ENCODE measurements at regions not wholly inside any gene's neighbourhood (a gene's known extent, or its start where the extent isn't known, plus 50 kb on each side); places are given as distances from the start of the nearest gene placed in this dataset.
"Not testable (repeated sequence)": the region's sequence is repeated elsewhere in the genome, so short reads cannot be mapped to it uniquely, and the experiment has no call there.

DNA sequence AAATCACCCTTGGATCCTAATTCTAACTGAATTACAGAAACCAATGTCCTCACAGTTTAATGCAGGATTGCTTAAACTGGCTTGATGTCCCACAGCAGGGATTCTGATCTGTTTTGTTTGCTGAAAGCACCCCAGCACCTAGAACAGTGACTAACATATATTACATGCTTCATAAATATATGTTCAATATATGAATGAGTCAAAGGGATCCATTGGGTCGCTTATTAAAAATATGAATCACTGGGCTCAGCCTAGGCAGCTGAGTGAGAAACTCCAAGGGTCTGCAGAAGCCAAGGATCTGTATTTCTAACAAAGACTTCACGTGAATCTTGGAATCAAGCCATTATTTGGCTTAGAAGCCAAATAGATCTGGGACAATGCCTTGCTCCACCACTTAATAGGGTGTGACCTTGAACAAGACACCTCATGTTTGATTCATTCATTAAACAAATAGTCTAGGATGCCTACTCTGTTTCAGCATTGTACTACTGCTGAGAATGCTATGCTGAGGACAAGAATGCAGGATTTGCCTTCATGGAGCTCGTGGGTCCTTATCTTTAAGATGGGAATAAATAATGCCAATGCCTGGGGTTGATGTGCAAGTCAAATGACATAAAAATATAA, 103.4 kb upstream of the DLX6 start:
- in situ Hi-C loops (cut with HindIII; ENCODE audit: low pct_unique_long_range_greater_than_20kb, low sequenced_read_pairs) = no loop called here
- no peak for DNase-seq (ENCODE audit: low read depth)

DNA sequence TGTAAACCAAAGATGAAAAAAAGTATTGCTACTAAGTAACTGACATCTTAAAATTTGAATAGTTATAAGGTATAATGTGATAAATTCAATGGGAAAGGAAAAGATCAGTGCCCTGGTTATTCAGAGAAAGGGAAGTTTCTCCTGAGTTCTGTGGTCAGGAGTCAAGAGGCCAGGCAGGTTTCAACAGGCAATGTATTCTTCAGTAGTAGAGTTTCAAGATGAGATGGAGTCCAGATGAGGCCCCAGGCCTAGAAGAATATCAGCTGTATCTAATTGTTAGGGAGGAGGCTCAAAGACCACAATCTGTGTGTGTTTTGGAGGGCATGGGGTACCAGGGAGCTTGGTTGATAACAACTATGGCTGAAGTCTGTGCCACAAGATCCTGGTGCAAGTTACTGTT, 101.4 kb upstream of the DLX6 start:
- in situ Hi-C loops (cut with HindIII; ENCODE audit: low pct_unique_long_range_greater_than_20kb, low sequenced_read_pairs) = no loop called here
- DNase-seq (ENCODE audit: low read depth) = no peak

DNA sequence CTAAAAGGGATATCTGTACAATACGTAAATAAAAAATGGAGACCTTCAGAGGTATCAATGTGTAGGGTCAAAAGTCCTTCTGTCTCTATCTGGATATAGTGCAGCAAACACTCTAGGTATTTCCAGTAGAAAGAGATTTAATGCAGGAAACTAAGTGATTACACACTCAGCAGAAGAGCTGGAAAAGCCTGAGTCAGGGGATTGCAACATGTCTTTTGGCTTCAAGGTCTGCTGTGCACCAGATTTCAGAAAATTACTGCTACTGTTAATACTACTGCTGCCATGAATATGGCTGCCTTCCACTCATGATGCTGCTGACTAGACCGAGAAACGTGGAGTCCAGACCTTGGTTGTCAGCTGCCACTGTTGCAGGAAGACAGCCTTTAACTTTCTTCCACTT, 94.9 kb upstream of the DLX6 start:
- in situ Hi-C loops (cut with HindIII; ENCODE audit: low pct_unique_long_range_greater_than_20kb, low sequenced_read_pairs) = no loop called here
- DNase-seq (ENCODE audit: low read depth) = no peak

DNA sequence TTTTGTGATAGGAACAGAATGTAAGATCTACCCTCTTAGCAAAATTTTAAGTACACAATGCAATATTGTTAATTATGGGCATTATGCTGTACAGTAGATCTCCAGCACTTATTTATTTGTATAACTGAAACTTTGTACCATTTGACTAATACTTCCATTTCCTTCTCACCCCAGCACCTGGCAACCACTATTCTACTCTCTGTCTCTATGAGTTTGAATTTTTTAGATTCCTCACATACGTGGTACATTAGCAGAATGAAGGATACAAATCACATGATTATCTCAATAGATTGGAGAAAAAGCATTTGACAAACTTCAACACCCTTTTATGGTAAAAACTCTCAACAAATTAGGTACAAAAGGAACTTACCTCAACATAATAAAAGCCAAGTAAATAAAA, 90.3 kb upstream of the DLX6 start:
- DNase-seq (ENCODE audit: low read depth) = no peak
- in situ Hi-C loops (cut with HindIII; ENCODE audit: low pct_unique_long_range_greater_than_20kb, low sequenced_read_pairs) = no loop called here

DNA sequence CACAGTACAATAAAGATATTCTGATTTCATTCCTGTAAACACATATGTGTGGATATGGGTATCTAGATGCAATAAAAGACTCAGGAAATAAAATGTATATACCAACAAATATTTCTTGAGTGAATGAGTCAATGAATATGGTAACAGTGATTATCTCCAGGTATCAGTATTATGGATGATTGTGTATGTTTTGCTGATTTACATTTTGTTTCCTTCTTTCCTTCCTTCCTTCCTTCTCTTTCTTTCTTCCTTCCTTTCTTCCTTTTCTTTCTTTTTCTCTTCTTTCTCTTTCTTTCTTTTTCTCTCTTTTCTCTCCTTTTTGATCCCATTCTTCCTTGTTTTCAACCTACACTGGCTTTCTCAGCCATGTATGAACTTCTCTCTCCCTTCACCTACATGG, 85.3 kb upstream of the DLX6 start:
- DNase-seq (ENCODE audit: low read depth) = no peak
- in situ Hi-C loops (cut with HindIII; ENCODE audit: low pct_unique_long_range_greater_than_20kb, low sequenced_read_pairs) = no loop called here

DNA sequence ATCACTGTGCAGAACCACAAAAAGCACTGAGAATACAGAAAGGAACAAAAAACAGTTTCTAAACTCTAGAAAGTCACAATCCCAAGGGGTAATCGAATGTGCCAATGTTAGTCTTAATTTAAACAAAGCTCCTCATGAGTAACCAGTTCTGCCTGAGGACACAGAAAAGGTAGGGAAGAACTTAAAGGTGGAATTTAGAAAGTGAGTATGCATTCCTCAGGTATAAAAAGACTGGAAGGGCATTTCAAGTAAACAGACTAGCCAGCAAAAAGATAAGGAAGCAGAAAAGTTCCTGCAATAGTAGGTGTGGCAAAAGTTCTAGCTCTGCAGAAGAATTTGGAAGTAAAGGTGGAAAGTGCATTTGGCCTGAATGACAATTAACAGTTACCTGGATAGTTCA, 84.6 kb upstream of the DLX6 start:
- in situ Hi-C loops (cut with HindIII; ENCODE audit: low pct_unique_long_range_greater_than_20kb, low sequenced_read_pairs) = no loop called here
- no peak for DNase-seq (ENCODE audit: low read depth)

DNA sequence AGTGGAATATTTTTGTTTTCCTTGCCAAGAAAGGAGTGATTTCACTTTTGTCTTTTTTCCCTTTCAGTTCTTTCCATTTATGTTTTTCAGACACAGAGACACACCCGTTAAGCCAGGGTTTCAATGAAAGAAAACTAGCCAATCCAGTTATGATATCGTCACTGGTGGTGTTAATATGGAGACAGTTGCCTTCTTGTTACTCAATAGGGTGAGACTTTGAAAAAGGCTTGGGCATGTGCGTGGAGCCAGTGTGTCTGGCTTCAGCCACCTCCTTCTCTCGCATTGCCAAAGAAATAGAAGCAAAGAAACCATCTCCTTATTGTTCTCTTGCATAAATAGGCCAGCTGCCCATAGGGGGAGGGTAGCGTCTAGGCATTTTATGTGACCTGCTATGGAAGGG, 84.1 kb upstream of the DLX6 start:
- no peak for DNase-seq (ENCODE audit: low read depth)
- in situ Hi-C loops (cut with HindIII; ENCODE audit: low pct_unique_long_range_greater_than_20kb, low sequenced_read_pairs) = no loop called here

DNA sequence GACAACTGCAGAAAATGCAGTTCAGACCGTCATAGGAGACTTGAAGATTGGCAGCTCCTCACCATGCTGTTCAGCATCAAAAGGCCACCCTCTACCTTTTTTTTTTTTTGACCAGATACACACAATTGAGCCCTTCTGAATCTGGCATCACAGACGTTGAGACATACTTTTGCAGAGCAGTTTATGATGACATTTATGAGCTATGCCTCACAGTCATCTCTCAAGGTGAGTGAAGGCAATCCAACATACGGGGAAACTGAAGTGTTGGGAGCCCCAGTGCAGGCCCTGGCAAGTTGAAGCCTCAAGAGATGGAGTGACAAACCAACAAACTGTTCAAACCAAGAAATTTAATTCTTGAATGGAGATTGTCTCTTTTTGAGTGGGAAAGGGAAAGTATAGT, 83.6 kb upstream of the DLX6 start:
- DNase-seq (ENCODE audit: low read depth) = no peak
- in situ Hi-C loops (cut with HindIII; ENCODE audit: low pct_unique_long_range_greater_than_20kb, low sequenced_read_pairs) = no loop called here

DNA sequence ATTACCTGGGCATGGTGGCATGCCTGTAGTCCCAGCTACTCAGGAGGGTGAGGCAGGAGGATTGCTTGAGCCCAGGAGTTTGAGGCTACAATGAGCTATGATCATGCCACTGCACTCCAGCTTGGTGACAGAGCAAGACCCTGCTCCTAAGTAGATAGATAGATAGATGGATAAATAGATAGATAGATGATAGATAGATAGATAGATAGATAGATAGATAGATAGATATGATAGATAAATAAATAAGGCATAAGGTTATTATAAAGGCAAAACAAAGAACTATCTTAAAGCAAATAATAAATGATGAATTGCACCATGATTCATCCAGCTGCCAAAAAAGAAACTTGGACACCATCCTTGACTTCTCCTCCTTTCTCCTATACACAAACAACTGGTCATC, 82.0 kb upstream of the DLX6 start:
- in situ Hi-C loops (cut with HindIII; ENCODE audit: low pct_unique_long_range_greater_than_20kb, low sequenced_read_pairs); DNase-seq (ENCODE audit: low read depth): not testable (repeated sequence)

DNA sequence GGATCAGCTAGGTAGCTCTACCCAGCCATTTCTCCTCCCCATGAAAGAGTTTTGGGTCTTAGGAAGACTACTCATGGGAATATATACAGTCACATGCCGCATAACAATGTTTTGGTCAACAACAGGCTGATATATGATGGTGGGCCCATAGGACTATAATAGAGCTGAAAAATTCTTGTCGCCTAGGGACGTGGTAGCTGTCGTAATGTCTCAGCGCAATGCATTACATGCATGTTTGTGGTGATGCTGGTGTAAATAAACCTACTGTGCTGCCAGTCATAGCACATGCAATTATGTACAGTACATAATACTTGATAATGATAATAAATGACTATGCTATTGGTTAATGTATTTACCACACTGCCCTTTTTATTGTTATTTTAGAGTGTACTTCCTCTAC, 78.2 kb upstream of the DLX6 start:
- DNase-seq (ENCODE audit: low read depth) = no peak
- in situ Hi-C loops (cut with HindIII; ENCODE audit: low pct_unique_long_range_greater_than_20kb, low sequenced_read_pairs) = no loop called here

DNA sequence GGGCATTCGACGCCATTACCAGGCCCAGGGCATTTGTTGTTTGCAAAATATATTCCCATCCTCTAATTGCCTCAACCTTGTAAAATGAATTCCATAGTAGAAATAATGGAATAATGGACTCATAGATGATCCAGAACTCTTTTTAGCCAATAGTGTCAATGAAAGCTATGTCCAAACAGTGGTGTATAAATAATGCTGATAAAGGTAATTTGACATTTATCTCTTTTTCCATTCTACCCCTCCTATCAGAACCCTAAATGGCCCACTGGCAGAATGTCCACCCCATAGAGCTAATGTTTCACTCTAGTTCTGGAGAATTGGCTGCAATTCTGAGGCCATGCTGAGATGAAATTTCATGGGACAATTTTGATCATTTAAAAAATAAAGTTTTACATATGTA, 76.4 kb upstream of the DLX6 start:
- in situ Hi-C loops (cut with HindIII; ENCODE audit: low pct_unique_long_range_greater_than_20kb, low sequenced_read_pairs) = no loop called here
- no peak for DNase-seq (ENCODE audit: low read depth)

DNA sequence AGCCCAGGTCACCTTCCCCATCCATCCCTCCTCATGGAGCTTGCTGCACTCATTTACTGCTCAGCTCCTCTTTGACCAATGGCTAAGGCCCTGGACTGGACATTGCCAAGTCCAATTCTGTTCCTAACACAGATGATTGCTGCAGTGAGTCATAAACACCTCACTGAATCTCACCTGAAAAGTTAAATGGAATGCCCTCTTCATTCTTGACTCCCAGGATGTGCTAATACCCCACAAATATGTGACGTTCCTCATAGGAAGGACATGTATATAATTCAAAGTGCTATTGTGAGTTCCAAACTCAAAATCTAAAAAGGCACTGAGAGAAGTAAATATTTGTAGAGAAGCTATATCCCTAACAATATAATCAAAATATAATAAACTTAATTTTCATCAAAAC, 73.5 kb upstream of the DLX6 start:
- in situ Hi-C loops (cut with HindIII; ENCODE audit: low pct_unique_long_range_greater_than_20kb, low sequenced_read_pairs) = no loop called here
- no peak for DNase-seq (ENCODE audit: low read depth)

DNA sequence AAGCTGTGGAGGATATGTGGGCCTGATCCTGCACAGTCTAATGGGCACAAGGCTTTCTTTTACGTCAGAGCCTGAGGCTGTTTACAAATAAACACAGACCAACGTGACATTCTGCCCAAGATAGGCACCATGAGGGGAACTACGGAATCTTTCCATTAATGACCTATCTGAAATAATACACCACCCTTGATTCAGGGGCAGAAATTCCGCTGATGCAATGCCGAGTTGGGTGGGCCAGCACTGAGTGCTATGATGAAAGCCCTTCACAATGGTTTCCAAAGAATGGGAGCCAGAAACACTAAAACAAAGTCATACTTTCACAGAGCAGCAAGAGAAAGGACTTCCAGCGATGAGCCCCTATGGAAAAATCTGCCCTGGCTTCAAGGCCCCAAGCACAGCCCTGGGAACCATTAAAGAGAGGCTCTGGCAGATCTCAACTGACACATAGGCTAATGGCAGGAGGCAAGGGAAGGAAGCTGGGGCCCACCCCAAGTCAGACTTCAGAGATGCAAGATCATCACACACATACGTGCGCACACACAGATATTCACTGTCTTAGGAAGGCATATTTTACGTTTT, 72.2 kb upstream of the DLX6 start:
- DNase-seq (ENCODE audit: low read depth) = no peak
- in situ Hi-C loops (cut with HindIII; ENCODE audit: low pct_unique_long_range_greater_than_20kb, low sequenced_read_pairs) = no loop called here

DNA sequence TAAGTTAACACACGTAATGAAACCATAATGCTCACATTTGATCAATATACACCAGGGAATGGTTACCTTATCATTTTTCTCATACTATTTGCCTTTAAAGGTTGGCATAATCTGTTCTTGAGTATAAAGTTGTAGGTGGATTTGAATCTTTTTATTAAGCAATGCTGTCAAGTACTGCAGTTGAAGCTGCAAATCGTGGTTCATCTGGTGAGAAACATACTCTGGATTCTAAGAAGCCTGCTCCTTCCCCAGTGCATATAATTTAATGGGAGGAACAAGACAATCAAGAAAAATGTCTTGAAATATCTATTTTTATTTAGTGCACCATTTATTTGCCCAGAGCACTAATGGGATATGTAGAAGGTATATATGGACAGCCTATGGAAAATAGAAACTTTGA, 68.7 kb upstream of the DLX6 start:
- no peak for DNase-seq (ENCODE audit: low read depth)
- in situ Hi-C loops (cut with HindIII; ENCODE audit: low pct_unique_long_range_greater_than_20kb, low sequenced_read_pairs) = no loop called here

DNA sequence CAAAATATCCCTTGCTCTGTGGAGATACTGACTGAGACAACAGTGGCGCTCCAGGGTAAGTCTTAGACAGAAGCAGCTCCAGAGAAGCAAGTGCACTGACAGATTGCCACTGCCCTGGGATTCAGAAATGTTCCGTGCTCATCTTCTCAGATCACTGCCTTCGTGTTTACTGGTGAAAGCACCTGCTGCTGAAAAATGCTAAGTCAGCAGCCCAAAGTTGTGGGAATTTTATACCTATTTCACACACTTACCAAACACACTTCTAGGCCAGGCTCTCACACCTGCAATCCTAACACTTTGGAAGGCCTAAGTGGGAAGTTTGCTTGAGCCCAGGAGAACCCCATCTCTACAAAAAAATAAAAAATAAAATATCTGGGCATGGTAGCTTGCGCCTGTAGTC, 63.2 kb upstream of the DLX6 start:
- in situ Hi-C loops (cut with HindIII; ENCODE audit: low pct_unique_long_range_greater_than_20kb, low sequenced_read_pairs) = no loop called here
- DNase-seq (ENCODE audit: low read depth) = no peak

DNA sequence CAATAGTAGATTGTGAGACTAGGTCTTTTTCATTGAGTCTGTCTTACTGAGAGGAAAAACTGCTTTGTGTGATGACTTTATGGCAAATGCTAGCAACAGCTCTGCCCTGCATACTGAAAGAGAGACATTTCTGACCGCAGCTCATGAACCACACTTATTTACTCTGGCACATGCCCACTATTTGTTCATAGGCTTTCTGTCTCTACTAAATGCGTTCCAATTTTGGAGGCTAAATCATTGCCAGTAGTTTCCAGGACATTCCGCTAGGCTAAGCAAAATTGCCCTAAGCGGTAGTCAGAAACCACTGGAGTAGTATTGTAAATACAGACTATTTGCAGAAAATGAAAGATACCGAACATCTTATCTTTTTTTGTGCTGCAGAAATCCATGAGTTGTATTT, 55.6 kb upstream of the DLX6 start:
- no peak for DNase-seq (ENCODE audit: low read depth)
- in situ Hi-C loops (cut with HindIII; ENCODE audit: low pct_unique_long_range_greater_than_20kb, low sequenced_read_pairs) = no loop called here

DNA sequence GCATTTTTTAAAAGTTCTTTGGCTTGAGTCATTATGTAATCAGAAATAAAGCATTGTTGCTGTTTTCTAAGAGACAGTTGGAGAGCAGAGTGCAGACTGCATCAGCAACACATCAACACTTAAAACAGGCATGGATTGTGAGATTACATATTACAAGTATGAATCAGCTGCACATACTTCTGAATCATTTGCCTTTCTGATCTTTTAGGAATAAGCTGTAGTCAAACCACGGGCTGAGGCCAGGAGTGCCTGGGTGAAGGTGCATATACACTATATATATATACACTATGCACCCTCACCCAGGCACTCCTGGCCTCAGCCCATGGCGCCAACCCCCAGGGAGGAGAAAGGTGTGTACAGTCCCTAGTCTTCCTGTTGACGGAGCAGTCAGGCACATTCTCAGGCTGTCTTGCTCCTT, 52.4 kb upstream of the DLX6 start:
- in situ Hi-C loops (cut with HindIII; ENCODE audit: low pct_unique_long_range_greater_than_20kb, low sequenced_read_pairs) = no loop called here
- no peak for DNase-seq (ENCODE audit: low read depth)

DNA sequence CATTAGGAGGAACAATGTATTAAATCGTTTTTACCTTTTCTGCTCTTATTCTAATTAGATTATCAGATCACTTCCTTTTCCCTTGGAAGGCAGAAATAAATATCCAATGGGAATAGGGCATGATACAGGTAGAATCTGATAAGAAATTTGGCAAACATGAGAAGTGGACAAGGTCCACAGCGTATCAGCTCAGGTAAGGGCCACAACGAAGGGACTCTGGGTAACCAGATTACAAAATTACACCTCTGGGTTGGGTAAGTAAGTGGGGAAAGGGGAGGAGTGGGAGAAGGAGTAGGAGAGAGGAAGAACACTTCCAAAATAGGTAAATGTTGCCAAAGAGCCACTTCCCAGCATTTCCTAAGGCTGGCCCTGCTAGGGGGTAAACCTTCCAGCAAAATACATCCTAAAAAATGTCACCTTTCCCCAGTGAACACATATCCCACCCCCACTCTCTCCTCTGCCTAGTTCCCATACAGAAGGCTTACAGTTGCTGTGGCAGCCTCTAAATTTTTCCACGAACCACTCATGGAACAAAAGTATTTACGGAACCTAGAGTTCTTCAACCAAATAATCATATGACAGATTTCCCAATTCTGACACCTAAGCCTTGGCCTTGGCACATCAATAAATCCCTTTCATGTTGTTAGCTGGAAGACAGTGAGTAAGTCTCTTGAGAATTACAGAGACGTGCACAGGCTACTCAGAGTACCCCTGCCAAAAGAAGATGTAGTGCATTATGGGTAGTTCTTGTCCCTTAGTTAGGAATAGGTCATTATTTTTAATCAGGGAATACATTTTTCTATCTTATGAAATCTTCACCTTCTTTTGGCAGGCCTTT, 51.5 kb upstream of the DLX6 start:
- DNase-seq (ENCODE audit: low read depth) = no peak
- in situ Hi-C loops (cut with HindIII; ENCODE audit: low pct_unique_long_range_greater_than_20kb, low sequenced_read_pairs) = no loop called here
